GM18511 (cell line): ENCODE measurements at regions not wholly inside any gene's neighbourhood (a gene's known extent, or its start where the extent isn't known, plus 50 kb on each side); places are given as distances from the start of the nearest gene placed in this dataset.

Experiments
- ATAC-seq: cut with Tn5 transposase; IDR thresholded peaks from one replicate; pipeline ENCODE4 v1.9.1; 2021; ENCODE audit warnings: mild to moderate bottlenecking, moderate library complexity; ENCODE audit not compliant: unreplicated experiment

GRCh38 chr20:56988446-56988845, 278.0 kb downstream of the BMP7 start:
- ATAC-seq, result no peak

- no peak for ATAC-seq
Observed at GRCh38 chr20:56989516-56989915, 276.9 kb downstream of the BMP7 start.

GRCh38 chr20:56993020-56993559, 273.4 kb downstream of the BMP7 start:
- ATAC-seq, result no peak

GRCh38 chr20:56994006-56994405, 272.4 kb downstream of the BMP7 start:
- no peak for ATAC-seq

- no peak for ATAC-seq
Observed at GRCh38 chr20:56995149-56995548, 271.3 kb downstream of the BMP7 start.

GRCh38 chr20:56995635-56996075, 270.8 kb downstream of the BMP7 start:
- no peak for ATAC-seq

GRCh38 chr20:56996533-56996932, 269.9 kb downstream of the BMP7 start:
- no peak for ATAC-seq

- no peak for ATAC-seq
Observed at GRCh38 chr20:56998438-56998837, 268.0 kb downstream of the BMP7 start.

- no peak for ATAC-seq
Observed at GRCh38 chr20:57000441-57000968, 265.9 kb downstream of the BMP7 start.

GRCh38 chr20:57001126-57001767, 265.2 kb downstream of the BMP7 start:
- no peak for ATAC-seq

GRCh38 chr20:57002066-57002570, 264.3 kb downstream of the BMP7 start:
- ATAC-seq, result no peak

- no peak for ATAC-seq
Observed at GRCh38 chr20:57003012-57003411, 263.4 kb downstream of the BMP7 start.

GRCh38 chr20:57004416-57004815, 262.0 kb downstream of the BMP7 start:
- ATAC-seq, result no peak

GRCh38 chr20:57004951-57005933, 261.2 kb downstream of the BMP7 start:
- ATAC-seq, result no peak

GRCh38 chr20:57006411-57007170, 259.9 kb downstream of the BMP7 start:
- ATAC-seq, result peak; percentile 42

- ATAC-seq, result peak; percentile 60
Observed at GRCh38 chr20:57007171-57007540, 259.3 kb downstream of the BMP7 start.

GRCh38 chr20:57008217-57008616, 258.2 kb downstream of the BMP7 start:
- ATAC-seq, result no peak

GRCh38 chr20:57009355-57009754, 257.1 kb downstream of the BMP7 start:
- no peak for ATAC-seq

- ATAC-seq, result no peak
Observed at GRCh38 chr20:57009775-57010174, 256.7 kb downstream of the BMP7 start.

- no peak for ATAC-seq
Observed at GRCh38 chr20:57012691-57013090, 253.8 kb downstream of the BMP7 start.

GRCh38 chr20:57013217-57013616, 253.2 kb downstream of the BMP7 start:
- no peak for ATAC-seq
